ENCODE measurements at regions not wholly inside any gene's neighbourhood (a gene's known extent, or its start where the extent isn't known, plus 50 kb on each side); places are given as distances from the start of the nearest gene placed in this dataset.
"Not testable (repeated sequence)": the region's sequence is repeated elsewhere in the genome, so short reads cannot be mapped to it uniquely, and the experiment has no call there.

DNA sequence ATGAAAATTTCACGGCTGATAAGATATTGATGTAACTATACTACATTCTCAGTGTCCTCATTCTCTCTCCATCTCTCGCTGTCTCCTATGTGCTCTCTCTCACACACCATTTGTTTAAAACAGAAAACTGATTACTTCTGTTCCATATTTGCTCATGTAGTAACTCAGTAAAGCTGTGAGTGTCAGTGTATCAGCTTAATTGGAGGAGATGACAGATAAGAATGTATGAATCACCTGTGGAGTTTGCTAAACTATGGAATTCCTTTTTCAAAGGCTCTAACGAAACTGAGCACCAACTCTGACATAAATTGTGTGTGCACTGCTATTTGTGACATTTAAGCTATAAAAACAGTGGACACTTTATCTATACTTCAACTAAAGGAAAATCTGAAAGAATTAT is 1080.0 kb downstream of the DSC3 start:
- ChIA-PET POLR2A (no interaction called here), CTCF (no interaction called here)

GRCh38 chr18:29960539-29960938 is 1082.0 kb downstream of the DSC3 start:
- POLR2A ChIA-PET, result no interaction called here

GRCh38 chr18:29930231-29930630 is 1112.3 kb downstream of the DSC3 start:
- ChIA-PET CTCF (no interaction called here), POLR2A (no interaction called here)

More at GRCh38 chr18:29960539-29960938, 1082.0 kb downstream of the DSC3 start:
- CTCF ChIA-PET, result no interaction called here

DNA sequence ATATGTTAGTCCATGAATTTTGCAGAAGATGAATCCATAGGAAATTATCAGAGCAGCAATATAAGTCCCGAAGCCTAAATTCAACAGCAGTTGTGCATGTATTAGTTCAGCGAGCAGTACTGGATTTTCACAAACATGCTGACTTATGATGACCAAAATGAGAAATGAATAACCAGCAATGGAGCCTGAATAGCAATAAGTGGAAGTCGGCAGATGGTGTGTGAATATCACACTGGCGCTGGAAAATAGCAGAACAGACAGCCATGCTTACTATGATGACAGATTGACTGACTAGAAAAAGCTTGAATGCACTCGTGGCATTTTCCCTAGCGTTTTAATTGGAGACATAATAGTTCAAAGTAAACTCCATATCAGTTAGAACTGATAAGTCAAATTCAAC is 1114.5 kb downstream of the DSC3 start:
- CTCF ChIA-PET, result no interaction called here

DNA sequence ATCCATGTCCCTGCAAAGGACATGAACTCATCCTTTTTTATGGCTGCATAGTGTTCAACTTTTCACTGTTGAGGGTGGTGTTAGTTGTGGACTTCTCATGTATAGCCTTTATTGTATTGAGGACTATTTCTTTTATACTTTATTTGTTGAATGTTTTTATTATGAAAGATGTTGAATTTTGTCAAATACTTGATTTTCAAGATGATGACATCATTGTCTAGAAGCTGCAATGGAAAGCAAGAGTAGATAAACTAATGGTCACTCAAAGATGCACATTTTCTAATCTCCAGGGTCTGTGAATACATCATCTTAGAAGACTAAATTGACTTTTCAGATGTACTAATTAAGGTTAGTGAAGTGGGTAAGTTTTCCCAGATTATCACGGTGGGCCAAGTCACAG is 1117.0 kb downstream of the DSC3 start:
- ChIA-PET POLR2A (no interaction called here), CTCF (no interaction called here)

More for the DNA sequence above, 1114.5 kb downstream of the DSC3 start:
- POLR2A ChIA-PET, result no interaction called here

GRCh38 chr18:29912351-29912750 is 1130.2 kb downstream of the DSC3 start:
- POLR2A ChIA-PET, result no interaction called here
- CTCF ChIA-PET, result no interaction called here

DNA sequence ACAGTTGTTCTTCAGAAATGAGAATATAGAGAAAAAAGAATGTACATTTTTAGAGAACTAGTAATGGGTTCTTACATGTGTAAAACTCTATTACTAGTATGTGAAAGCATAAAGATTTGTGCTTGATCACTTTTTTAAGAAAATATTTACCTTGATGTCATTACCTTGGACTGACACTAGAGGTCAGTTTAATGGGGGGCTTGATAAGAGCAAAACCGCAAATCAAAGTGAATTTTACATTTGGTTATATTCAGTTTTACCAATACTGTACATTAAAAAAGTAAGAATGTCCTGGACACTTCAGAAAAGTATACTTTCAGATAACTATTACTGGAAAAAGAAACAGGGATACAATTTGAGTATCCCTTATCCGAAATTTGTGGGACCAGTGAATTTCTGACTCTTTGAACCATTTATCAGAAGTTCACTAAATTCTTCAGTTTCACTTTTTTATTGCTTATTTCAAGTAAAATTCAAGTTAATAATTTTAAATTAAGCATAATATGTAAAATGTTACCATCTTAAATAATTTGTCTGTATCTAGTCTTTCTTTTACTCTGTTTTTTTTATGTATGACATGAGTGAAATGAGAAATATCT is 1149.5 kb downstream of the DSC3 start:
- CTCF ChIA-PET, result no interaction called here

GRCh38 chr18:29883114-29883513 is 1159.4 kb downstream of the DSC3 start:
- ChIA-PET POLR2A (no interaction called here), CTCF (no interaction called here)

More for the DNA sequence above, 1149.5 kb downstream of the DSC3 start:
- POLR2A ChIA-PET, result no interaction called here

DNA sequence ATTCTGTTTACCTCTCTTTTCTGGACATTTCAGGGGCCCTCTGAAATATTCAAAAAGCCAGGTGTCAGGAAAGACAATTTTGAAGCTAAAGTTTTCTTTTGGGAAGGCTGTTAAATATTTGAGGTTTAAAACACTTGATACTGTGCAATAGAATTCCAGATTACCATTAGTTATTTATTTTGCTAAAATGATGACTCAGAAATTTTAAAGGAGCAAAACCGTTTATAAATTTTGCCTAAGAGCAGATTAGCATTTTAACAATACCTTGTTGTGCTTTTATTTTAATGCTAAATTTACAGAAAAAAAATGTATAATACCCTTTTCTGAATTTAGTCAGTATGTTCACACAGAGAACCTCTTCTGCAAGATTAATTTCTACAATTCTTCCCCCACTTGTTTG is 1159.9 kb downstream of the DSC3 start:
- ChIA-PET CTCF (no interaction called here), POLR2A (no interaction called here)

DNA sequence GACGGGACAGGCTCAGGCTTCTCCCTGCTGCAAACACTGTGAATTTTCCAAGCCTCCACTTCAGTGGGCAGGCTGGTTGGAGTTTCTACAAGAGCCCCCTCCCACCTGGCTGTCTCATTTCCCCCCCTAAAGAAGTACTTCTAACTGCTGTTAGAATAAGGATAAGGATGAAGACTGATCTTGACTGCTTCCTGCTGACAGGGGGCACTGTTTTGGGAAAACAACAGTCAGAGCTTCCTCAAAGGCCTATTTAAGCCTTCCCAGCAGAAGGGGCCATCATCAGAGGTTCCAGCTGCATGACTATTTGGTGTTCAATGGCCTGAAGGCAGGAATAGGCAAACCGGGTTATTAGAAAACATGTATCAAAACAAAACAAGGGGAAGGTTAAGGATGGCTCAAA is 1162.8 kb downstream of the DSC3 start:
- CTCF ChIA-PET, result no interaction called here
- POLR2A ChIA-PET, result no interaction called here

- ChIA-PET CTCF (no interaction called here), POLR2A (no interaction called here)
These were observed 1167.9 kb downstream of the DSC3 start for GRCh38 chr18:29874519-29875098.

GRCh38 chr18:29873211-29873610 is 1169.3 kb downstream of the DSC3 start:
- ChIA-PET POLR2A (no interaction called here), CTCF (no interaction called here)

- ChIA-PET POLR2A (no interaction called here), CTCF (no interaction called here)
These were observed 1171.3 kb downstream of the DSC3 start for GRCh38 chr18:29871246-29871645.

DNA sequence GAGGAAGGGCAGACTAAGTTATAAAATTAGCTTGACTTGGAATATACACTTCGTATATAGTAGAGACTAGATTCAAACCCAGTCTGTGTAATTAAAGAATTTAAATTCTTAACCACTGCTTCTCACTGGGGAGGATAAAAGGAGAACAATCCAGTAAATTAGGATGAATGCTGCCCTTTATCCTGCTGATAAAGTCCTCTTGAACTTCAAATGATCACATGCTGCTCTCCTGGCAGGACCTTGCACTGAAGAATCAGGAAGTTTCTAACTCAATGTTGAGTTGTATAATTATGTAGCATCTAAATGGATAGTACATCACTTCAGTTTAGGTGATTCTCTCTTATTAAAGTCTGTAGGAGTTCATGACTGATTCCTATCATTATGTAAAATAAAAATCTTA is 1179.7 kb downstream of the DSC3 start:
- ChIA-PET POLR2A (no interaction called here), CTCF (no interaction called here)

DNA sequence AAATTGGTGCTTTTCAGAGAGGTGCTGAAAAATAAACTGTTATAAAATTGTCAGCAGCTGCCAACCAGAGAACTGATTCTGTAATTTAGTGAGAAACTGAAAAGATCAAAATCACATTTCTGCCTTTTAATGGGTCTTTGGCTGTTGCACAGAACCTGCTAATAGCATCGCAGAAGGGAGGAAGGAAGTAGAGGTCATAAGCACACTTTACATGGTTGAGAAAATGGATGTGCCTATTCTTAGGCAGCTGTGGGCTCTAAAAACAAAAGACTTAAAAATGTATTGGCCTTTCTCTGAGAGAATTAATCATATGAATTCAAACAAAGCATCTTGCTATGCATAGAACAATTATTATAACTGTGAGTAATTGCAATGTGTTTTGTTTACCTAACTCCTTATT is 1186.9 kb downstream of the DSC3 start:
- CTCF ChIA-PET, result no interaction called here

DNA sequence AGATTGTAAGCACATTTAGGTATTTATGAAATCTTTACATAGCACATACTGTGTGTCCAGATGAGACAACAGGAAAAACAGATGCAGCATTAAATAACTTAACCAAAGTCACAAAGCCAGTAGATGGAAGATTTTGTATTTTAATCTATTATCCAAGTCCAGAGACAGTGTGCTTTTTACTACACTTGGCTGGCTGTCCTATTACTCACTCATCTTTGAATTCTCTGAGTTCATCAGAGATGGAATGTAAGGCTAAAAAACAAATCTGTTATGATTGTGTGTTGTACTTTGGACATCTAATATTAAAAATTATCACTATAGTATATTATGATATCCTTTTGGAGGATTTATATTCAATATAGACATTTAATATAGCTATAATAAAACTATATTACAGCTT is 1189.4 kb downstream of the DSC3 start:
- POLR2A ChIA-PET, result no interaction called here
- CTCF ChIA-PET, result no interaction called here

More for the DNA sequence above, 1186.9 kb downstream of the DSC3 start:
- POLR2A ChIA-PET, result no interaction called here

DNA sequence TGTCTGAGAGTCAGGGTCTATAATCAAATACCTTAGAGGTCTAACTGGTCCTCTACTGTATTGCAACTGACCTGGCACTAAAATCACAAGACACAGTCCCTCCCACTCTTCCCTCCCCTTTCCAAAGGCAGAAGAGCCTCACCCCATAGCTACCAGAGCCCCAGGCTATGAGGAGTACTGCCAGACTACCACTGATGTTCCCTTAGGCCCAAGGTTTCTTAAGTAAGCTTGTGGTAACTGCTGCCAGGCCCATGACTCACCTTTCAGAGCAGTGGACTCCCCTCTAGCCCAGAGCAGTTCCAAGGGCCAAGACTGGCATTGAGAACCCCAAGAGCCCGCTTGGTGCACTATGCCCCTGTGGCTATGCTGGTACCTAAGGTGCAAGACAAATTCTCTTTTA is 1193.4 kb downstream of the DSC3 start:
- POLR2A ChIA-PET, result no interaction called here
- CTCF ChIA-PET, result no interaction called here

GRCh38 chr18:29841631-29842030 is 1200.9 kb downstream of the DSC3 start:
- POLR2A ChIA-PET, result no interaction called here

DNA sequence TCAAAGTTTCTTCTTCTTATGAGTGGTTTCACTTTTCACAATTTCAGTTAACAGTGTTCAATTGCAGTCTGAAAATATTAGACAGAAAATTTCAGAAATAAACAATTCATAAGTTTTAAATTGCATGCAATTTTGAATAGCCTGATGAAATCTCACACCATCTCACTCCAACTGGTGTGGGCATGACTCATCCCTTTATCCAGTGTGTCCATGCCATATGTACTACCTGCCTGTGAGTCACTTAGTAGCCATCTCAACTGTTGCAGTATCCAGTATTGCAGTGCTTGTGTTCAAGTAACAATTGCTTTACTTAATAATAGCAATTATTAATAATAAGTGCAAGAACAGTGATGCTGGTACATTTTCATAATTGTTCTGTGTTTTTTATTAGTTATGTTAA is 1202.5 kb downstream of the DSC3 start:
- ChIA-PET POLR2A (no interaction called here), CTCF (no interaction called here)

More at GRCh38 chr18:29841631-29842030, 1200.9 kb downstream of the DSC3 start:
- CTCF ChIA-PET, result no interaction called here

GRCh38 chr18:29838961-29839360 is 1203.6 kb downstream of the DSC3 start:
- CTCF ChIA-PET, POLR2A ChIA-PET: not testable (repeated sequence)

DNA sequence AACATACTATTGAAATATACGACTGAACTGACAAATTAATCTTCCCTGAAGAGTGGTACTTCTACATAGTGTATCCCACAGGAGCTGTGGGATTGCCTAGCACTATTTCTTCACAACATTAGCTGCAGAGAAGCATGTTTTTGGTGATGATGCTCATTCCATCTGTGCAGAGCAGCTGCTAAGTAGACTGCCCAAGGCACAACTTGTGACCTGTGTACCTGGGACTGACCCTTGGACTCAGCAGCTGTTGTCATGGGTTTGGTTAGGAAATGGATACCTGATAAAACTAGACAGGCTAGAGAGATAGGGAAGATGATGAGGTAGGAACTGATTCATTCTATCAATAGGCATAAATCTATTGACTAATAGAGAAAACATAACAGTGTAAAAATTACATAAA is 1204.0 kb downstream of the DSC3 start:
- ChIA-PET POLR2A (no interaction called here), CTCF (no interaction called here)

- POLR2A ChIA-PET, result no interaction called here
- CTCF ChIA-PET, result no interaction called here
These were observed 1218.9 kb downstream of the DSC3 start for GRCh38 chr18:29823671-29824070.

DNA sequence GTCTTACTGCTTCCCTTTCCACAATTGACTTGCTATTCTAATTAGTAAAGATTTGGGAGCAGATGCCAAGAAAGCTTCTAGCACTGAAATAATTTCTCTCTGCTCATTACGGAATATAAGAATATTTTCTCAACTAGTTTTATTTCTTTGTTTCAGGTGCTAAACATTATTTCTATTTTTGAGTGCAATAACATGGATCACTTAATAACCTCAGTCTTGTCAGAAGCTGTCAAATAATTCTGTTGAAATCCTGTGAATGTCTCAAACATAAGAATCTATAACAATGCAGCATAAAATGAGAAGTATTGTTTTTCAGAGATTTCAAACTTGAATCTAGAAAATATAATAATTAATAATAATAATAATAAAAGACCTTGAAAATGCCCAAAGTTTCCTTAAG is 1221.0 kb downstream of the DSC3 start:
- CTCF ChIA-PET, result no interaction called here

More for the DNA sequence above, 1221.0 kb downstream of the DSC3 start:
- POLR2A ChIA-PET, result no interaction called here
